G401 (cell line): ENCODE measurements at regions not wholly inside any gene's neighbourhood (a gene's known extent, or its start where the extent isn't known, plus 50 kb on each side); places are given as distances from the start of the nearest gene placed in this dataset.

Experiments used
- DNase-seq: peaks from one replicate; pipeline ENCODE4 v3.0.0-alpha.2; 2015; ENCODE audit warnings: low spot score
- in situ Hi-C: cut with HindIII; loops from 2 replicates; pipeline ENCODE4 v1.10.0; 2016; ENCODE audit warnings: low sequenced_read_pairs, mixed read lengths

DNA sequence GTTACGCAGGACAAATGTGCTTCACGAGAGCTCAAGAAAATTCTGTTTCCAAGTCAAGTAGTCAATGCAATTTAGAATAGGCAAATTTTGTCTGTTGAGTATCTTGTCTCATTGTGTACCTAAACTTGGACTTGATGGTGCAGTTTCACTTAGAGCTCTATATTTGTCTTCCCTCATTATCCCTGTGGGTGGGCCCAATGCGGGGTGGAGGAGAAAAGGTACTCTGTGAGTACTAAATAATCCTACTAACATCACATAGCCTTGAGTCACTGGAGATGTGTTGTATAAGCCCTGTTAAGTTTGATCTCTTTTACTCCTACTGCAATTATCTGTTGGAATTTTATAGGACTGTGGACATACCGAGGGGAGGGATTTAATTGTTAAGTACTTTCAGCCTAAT lies 331.2 kb downstream of the METTL15 start:
- in situ Hi-C loops, result no loop called here
- no peak for DNase-seq

DNA sequence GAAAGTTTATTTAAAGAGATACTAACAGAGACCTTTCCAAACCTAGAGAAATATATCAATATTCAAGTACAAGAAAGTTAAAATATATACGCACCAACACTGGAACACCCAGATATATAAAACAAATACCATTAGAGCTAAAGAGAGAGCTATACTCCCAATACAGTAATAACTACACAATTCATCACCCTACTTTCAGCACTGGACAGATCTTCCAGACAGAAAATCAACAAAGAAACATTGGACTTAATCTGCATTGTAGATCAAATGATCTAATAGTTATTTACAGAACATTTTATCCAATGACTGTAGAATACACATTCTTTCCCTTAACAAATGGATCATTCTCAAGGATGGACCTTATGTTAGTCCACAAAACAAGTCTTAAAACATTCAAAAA lies 311.9 kb downstream of the METTL15 start:
- in situ Hi-C loops, result no loop called here
- no peak for DNase-seq

DNA sequence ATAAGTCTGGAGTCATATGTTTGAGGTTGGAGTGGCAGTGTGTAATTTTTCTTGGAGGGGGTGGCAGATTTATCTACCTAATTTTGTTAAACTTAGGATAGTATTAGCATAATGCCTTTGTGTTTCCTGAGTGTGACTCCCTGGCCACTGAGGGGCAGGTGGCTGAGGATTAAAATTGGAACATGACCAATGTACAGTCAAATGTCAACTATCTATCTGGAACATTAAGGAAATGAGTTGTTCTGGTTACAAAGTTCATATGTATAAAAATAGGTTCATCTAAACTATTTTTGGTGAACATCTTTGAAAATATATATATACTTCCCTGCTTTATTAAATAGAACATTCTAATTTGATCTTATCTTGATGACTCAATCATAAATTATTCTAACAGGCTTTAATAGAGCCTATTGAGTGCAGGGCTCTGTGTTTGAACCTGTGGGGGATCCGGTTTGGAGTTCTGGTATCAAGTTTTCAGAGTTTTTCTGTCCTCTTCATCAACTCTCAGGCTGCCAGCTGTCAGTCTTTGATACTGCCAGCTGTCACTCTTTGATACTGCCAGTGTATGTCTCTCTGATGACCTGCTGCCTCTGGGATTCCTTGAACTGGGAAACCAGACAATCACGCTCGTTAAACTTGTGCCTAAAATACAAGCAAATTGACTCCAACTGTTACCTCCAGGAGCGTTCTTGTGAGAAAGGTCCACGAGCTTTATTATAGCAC lies 309.6 kb downstream of the METTL15 start:
- in situ Hi-C loops, result no loop called here
- no peak for DNase-seq

DNA sequence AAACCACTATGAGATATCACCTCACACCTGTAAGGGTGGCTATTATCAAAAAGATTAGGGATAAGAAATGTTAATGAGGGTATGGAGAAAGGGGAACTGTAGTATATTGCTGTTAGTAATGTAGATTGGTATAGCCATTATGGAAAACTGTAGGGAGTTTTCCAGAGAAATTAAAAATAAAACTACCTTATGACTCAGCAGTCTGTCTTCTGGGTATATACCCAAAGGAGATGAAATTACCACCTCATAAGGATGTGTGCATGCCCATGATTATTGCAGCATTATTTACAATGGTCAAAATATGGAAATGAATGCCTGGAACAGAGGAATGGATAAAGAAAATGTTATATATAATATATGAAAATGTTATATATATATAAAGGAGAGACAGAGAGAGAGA lies 303.8 kb downstream of the METTL15 start:
- in situ Hi-C loops, result no loop called here
- no peak for DNase-seq

DNA sequence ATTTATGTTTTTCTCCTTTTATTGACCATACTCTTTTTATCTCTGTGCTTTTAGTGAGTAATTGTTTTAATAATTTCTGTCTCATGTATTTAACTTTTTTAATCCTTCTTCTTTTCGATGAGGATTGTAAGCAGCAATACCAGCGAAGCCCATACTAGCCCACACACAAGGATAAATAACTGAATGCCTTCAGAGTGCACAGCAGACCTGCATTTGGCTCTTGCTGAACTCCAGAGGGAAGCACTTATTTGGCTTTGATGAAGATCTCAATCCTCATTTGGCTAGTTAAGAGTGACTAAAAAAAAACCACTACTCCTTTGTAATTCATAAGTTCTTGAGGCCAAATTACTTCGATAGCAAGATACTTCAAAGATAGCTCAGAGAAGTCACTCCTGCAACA lies 293.3 kb downstream of the METTL15 start:
- in situ Hi-C loops, result no loop called here
- DNase-seq, result no peak

DNA sequence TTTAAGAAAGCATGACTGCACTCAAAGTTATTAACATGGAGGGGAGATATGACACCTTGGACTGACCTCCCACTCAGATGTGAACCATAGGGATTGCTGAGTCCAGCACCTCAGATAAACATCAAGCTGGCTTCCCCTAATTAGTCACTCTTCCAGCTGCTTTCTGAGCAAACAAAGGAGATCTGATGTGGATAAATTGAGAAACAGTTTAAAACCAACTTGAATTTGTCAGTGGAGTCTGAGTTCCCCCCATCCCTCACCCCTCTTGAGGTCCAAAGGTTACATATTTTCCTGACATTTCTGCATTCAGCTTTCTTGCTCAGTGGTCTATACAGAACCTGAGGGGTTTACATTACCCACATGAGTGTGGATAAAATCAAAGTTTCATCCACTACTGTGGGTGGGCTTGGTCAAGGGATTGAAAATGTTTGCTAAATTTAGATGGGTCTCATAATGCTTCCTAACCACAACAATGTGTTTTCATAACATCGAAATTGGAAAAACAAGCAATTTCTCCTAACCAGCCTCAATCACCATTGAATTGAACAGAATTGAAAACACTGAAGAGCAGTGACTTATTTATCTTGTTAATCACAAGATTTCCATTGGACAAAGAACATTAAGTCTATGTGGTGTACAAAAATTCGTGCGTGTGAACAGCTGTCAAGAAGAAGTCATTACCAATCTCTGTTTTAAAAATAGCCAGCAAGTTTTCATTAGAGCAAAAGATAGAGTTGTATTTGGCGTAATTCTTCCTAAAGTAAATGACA lies 292.3 kb downstream of the METTL15 start:
- no peak for DNase-seq
- in situ Hi-C loops, result no loop called here

DNA sequence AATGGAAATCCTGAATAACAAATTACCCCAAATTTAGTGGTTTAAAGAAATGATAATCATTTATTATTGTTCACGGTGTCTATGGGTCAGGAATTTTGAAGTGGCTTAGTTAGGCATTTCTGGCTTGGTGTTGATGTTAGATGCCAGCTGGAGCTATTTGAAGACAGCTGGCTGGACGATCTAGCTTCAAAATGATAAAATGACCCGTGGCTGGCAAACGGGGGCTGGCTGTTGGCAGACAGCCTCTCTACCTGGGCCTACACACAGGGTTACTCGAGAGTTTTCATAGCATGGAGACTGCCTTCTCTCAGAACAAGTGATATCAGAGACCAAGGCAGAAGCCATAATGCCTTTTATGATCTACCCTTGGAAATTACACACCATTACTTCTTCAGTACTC lies 285.2 kb downstream of the METTL15 start:
- no peak for DNase-seq
- in situ Hi-C loops, result no loop called here

GRCh38 chr11:28384418-28384817 lies 276.2 kb downstream of the METTL15 start:
- in situ Hi-C loops, result no loop called here
- DNase-seq, result no peak

DNA sequence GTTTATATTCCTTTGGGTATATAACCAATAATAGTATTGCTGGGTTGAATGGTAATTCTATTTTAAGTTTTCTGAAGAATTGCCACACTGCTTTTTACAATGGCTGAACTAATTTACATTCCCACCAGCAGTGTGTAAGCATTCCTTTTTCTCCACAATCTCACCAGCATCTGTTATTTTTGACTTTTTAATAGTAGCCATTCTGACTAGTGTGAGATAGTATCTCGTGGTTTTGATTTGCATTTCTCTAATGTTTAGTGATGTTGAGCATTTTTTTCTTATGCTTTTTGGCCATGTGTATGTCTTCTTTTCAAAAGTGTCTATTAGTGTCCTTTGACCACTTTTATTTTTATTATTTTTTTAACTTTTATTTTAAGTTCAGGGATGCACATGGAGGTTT lies 275.3 kb downstream of the METTL15 start:
- in situ Hi-C loops, result no loop called here
- DNase-seq, result no peak
